Mucosa of gallbladder (tissue), 1 donor: ENCODE measurements at regions not wholly inside any gene's neighbourhood (a gene's known extent, or its start where the extent isn't known, plus 50 kb on each side); places are given as distances from the start of the nearest gene placed in this dataset.
"Not testable (repeated sequence)": the region's sequence is repeated elsewhere in the genome, so short reads cannot be mapped to it uniquely, and the experiment has no call there.

Experiments used
- DNase-seq: peaks from one replicate; pipeline ENCODE4 v3.0.0-alpha.2; 2020; ENCODE audit warnings: low spot score
- donor health status: DM: no; HTN: no; CAD: no.

DNA sequence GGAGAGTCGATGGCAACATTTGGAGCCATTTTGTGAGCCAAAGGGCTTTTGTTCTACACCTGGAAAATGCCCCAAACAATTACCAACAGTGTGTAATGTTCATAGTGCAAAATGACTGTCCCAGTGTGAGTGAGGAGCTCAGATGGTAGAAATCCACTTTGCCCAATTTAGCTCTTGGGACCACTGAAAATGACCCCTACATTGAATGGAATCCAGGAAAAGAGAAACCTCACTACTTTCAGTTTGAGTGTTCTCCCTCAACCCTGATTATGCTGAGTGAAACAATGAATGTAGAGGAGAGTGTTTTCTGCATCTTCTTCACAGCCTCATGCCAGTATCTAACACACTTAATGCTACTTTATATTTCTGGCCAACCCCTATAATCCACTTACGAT is 84.9 kb upstream of the NRN1 start:
- DNase-seq = no peak

DNA sequence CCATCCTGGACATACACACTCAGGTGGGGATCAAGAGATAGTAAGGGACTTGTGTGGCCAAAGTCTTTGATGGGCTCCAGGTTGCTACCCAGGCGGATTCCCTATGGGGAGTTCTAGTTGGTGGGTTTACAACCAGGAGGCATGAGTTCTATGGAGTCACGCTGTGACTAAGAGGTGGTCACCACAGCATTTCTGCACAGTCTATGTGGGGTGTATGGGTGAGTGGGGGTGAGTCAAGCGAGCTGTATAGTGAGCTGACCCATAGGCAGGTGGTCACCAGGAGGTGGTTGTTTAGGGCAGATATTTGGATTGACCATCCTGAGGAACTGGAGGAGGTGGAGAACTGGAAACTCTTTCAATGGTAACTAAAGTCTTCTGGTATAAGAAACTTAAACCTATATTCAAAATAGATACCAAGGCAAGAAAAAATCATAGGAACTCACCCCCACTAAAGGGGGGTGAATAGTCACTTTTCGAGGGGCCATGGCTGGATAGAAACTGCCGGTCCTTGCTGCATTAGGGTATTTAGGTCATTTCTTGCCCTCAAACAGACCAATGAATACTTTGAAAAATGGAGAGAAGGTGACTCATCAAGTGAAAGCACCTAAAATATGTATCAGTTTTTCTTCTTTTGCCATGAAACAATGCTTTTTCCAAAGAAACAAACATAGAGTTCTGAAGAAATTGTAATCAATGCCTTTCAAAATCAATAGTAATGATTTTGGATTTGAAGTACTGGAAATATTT is 84.3 kb upstream of the NRN1 start:
- DNase-seq = no peak

DNA sequence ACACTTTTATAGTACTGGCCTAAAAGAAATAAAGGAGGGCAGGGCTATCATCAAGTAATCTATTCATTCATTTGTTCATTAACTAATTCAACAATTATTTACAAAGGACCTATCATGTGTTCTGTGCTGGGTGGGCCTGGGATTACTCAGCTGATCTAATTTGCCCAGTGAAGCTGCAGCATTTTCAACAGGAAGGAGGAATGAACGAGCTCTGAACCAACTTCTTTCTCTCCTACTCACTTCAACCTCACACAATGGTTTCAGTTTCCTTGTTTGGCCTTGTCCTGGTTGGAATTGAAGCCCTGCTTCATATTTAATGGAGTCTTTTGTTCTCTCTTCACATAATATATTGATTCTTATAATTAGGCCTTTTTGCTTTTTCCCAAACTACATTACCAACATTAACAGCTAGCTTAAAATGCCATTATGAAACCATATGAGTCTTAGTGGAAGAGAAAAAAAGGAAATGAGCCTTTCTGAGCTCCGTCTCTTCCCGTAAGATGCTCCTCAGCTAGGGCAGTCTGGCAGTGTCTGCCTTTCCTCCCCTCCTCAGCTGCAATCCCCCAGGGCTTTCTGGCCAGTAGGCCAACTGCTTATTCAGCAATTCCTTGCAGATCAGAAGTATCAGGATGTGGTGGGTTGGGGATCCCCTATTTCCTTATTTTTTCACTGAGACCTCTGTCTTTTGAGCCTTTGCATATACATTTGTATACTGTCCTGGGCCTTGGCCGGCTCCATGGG is 79.4 kb upstream of the NRN1 start:
- DNase-seq = no peak

DNA sequence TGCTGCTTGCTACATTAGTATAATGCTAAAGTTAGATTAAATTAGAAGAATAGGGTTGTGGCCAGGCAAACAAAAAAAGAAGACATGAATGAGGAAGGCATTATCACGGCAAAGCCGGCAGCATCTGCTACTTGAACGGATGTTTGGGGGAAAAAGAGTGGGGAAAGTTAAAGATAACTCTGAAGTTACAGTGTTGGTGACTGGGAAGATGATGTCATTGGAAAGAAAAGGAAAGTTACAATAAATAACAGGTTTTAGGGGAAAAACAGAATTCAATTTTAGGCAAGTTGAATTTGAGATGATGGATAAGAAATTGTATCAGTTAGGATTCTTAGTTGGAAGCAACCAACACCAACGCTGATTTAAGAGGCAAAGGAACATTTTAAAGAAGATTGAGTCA is 74.2 kb upstream of the NRN1 start:
- no peak for DNase-seq

DNA sequence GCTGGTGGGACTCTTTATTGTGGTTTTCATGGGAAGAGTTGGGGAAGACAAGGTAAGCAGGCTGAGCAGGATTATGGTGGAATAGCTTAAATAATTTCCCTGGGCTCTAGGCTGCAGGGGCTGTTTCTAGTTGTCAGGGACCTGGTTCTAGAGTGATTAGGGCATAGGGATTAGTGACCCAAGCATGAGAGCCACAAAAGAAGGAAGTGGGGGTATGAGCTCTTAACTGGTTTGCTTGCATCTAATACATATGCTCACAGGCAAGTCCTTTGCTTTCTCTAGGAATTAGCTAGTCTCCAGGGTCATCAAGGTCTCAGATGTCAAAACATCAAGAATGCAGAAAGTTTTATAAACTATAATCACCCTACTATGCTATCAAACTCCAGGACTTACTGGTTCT is 67.5 kb upstream of the NRN1 start:
- DNase-seq = no peak

DNA sequence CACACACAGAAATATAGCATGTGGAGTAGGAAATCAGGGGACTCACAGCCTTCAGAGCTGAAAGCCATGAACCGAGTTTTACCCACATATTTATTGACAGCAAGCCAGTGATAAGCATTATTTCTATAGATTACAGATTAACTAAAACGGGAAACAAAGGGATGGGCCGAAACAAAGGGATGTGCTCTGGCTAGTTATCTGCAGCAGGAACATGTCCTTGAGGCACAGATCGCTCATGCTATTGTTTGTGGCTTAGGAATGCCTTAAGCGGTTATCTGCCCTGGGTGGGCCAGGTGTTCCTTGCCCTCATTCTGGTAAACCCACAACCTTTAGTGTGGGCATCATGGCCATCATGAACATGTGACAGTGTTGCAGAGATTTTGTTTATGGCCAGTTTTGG is 61.4 kb upstream of the NRN1 start:
- not testable (repeated sequence) for DNase-seq

DNA sequence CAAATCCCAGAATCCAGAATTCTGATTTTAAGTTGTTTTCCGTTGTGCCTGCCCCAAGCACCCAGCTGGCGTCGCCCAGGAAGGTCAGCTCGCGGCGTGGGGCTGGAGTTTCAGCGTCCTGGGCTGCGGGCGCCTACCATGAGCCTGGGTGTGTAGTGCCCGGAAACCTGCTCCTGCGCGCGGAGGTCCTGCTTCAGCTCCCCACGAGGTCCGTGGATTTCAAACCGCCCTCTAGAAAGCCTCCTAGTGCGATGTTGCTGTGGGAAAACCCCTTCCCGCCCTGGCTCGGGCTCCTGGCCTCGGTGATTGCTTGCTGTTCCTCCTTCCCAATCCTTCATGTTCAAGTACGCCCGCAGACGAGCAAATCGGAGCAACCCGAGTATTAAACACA is 51.3 kb upstream of the NRN1 start:
- no peak for DNase-seq

DNA sequence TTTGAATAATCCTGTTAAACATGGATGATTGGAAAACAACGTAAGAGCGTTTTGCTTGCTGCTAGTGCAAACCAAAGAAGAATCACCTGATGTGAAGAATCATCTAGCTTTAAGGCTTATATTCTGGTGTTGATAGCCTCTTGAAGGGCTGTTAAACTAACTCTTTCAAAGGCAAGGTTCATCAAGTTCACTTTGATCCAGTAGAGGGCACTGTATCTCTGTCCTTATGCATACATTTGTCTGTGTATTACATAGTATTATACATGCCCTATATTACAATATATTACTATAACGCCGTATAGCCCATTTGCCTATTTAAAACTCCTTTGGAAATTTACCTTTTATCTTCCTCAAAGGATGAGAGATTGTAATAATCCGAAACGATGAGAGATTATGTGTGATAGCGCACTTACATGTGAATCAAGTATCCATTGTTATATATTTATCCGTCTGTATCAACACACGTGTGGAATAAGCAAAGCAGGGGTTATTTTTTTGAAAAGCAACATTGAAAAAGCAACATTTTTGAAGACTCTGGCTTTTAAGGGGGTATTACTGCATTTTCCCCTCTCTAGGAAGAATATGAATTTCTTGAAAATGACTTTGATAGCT is 50.8 kb upstream of the NRN1 start:
- DNase-seq = peak; percentile 14
